ENCODE measurements at regions not wholly inside any gene's neighbourhood (a gene's known extent, or its start where the extent isn't known, plus 50 kb on each side); places are given as distances from the start of the nearest gene placed in this dataset.

- DNase-seq: no peak
Observed at GRCh38 chr10:130638991-130639390, 502.8 kb downstream of the GLRX3 start.

- no peak for DNase-seq
Observed at GRCh38 chr10:130642926-130643325, 506.7 kb downstream of the GLRX3 start.

GRCh38 chr10:130647341-130647740, 511.1 kb downstream of the GLRX3 start:
- no peak for DNase-seq

GRCh38 chr10:130648807-130649206, 512.6 kb downstream of the GLRX3 start:
- no peak for DNase-seq

GRCh38 chr10:130652544-130652943, 516.4 kb downstream of the GLRX3 start:
- DNase-seq: no peak

- no peak for DNase-seq
Observed at GRCh38 chr10:130652964-130653578, 516.9 kb downstream of the GLRX3 start.

- DNase-seq: no peak
Observed at GRCh38 chr10:130654726-130655125, 518.5 kb downstream of the GLRX3 start.

- DNase-seq: no peak
Observed at GRCh38 chr10:130655313-130656186, 519.4 kb downstream of the GLRX3 start.

- no peak for DNase-seq
Observed at GRCh38 chr10:130656187-130656575, 520.0 kb downstream of the GLRX3 start.

- DNase-seq: no peak
Observed at GRCh38 chr10:130656582-130657133, 520.5 kb downstream of the GLRX3 start.

- no peak for DNase-seq
Observed at GRCh38 chr10:130658687-130659290, 522.6 kb downstream of the GLRX3 start.

GRCh38 chr10:130659528-130659927, 523.3 kb downstream of the GLRX3 start:
- no peak for DNase-seq

GRCh38 chr10:130660266-130660665, 524.1 kb downstream of the GLRX3 start:
- DNase-seq: no peak

GRCh38 chr10:130661419-130661818, 525.2 kb downstream of the GLRX3 start:
- DNase-seq: no peak

- no peak for DNase-seq
Observed at GRCh38 chr10:130662775-130663174, 526.6 kb downstream of the GLRX3 start.

- DNase-seq: no peak
Observed at GRCh38 chr10:130664526-130664925, 528.3 kb downstream of the GLRX3 start.

GRCh38 chr10:130666215-130666614, 530.0 kb downstream of the GLRX3 start:
- DNase-seq: no peak

- peak; percentile 23 for DNase-seq
Observed at GRCh38 chr10:130686689-130687300, 550.6 kb downstream of the GLRX3 start.

GRCh38 chr10:130687566-130687965, 551.4 kb downstream of the GLRX3 start:
- DNase-seq: no peak

GRCh38 chr10:130689743-130690626, 553.8 kb downstream of the GLRX3 start:
- DNase-seq: no peak

GRCh38 chr10:130691776-130692175, 555.6 kb downstream of the GLRX3 start:
- DNase-seq: no peak

GRCh38 chr10:130696870-130697269, 560.7 kb downstream of the GLRX3 start:
- DNase-seq: no peak

All from NCI-H146 (cell line).